GM19025 (cell line): ENCODE measurements at regions not wholly inside any gene's neighbourhood (a gene's known extent, or its start where the extent isn't known, plus 50 kb on each side); places are given as distances from the start of the nearest gene placed in this dataset.
"Not testable (repeated sequence)": the region's sequence is repeated elsewhere in the genome, so short reads cannot be mapped to it uniquely, and the experiment has no call there.

Experiments used
- ATAC-seq: cut with Tn5 transposase; IDR thresholded peaks from one replicate; pipeline ENCODE4 v1.9.1; 2021; ENCODE audit warnings: mild to moderate bottlenecking, low read depth, moderate library complexity; ENCODE audit not compliant: unreplicated experiment

GRCh38 chr12:9380650-9381049 lies 172.5 kb upstream of the PZP start:
- ATAC-seq: no peak

- no peak for ATAC-seq
Observed at GRCh38 chr12:9379023-9379742, 171.0 kb upstream of the PZP start.

- no peak for ATAC-seq
Observed at GRCh38 chr12:9378430-9378835, 170.2 kb upstream of the PZP start.

GRCh38 chr12:9372202-9372601 lies 164.0 kb upstream of the PZP start:
- no peak for ATAC-seq

GRCh38 chr12:9367828-9368227 lies 159.6 kb upstream of the PZP start:
- no peak for ATAC-seq

GRCh38 chr12:9367201-9367600 lies 159.0 kb upstream of the PZP start:
- no peak for ATAC-seq

GRCh38 chr12:9365296-9365695 lies 157.1 kb upstream of the PZP start:
- no peak for ATAC-seq

- ATAC-seq: peak; percentile 75
Observed at GRCh38 chr12:9364224-9365176, 156.3 kb upstream of the PZP start.

GRCh38 chr12:9363145-9363544 lies 154.9 kb upstream of the PZP start:
- no peak for ATAC-seq

- no peak for ATAC-seq
Observed at GRCh38 chr12:9361879-9362326, 153.7 kb upstream of the PZP start.

GRCh38 chr12:9354009-9354754 lies 146.0 kb upstream of the PZP start:
- not testable (repeated sequence) for ATAC-seq

- ATAC-seq: no peak
Observed at GRCh38 chr12:9351136-9351535, 142.9 kb upstream of the PZP start.

- no peak for ATAC-seq
Observed at GRCh38 chr12:9349888-9350885, 142.0 kb upstream of the PZP start.

GRCh38 chr12:9348906-9349518 lies 140.8 kb upstream of the PZP start:
- ATAC-seq: no peak

GRCh38 chr12:9347328-9348127 lies 139.3 kb upstream of the PZP start:
- no peak for ATAC-seq

- no peak for ATAC-seq
Observed at GRCh38 chr12:9346866-9347327, 138.7 kb upstream of the PZP start.

GRCh38 chr12:9345171-9345570 lies 137.0 kb upstream of the PZP start:
- ATAC-seq: no peak

GRCh38 chr12:9344541-9344940 lies 136.3 kb upstream of the PZP start:
- ATAC-seq: no peak
